ENCODE measurements at regions not wholly inside any gene's neighbourhood (a gene's known extent, or its start where the extent isn't known, plus 50 kb on each side); places are given as distances from the start of the nearest gene placed in this dataset.

- ChIA-PET CTCF (interaction anchor here (2.2 kb wide), 1 partner anchor 14 kb away, joined by 6 read pairs; no protein-coding TSS in a partner anchor), POLR2A (interaction anchor here (0.7 kb wide), 1 partner anchor 10 kb away, joined by 4 read pairs; no protein-coding TSS in a partner anchor)
These were observed 95.5 kb upstream of the KLHL13 start for GRCh38 chrX:118211891-118212816.

More at GRCh38 chrX:118211891-118212816, 95.5 kb upstream of the KLHL13 start:
- H3K4me1 Mint-ChIP-seq: peaks cover 19% of the 10 kb centered on the region
- no peaks in the 10 kb centered on the region for H3K9me3 Mint-ChIP-seq (ENCODE audit: insufficient read depth)
- Histone ChIP-seq H3K27me3 (replicated peaks in 1 of 4; ENCODE audit: control extremely low read depth in 1 of 4, control insufficient read depth in 3 of 4, insufficient read depth in 4 of 4, low read length in 3 of 4) (no peaks in the 10 kb centered on the region), H3K4me3 (ENCODE audit: control extremely low read depth in 1 of 5, extremely low read depth in 1 of 5, insufficient read depth in 1 of 5, low read depth in 2 of 5, low read length in 4 of 5) (peak overlapping the region in 1 of 5 experiments; percentile 2), H3K4me2 (replicated peaks; ENCODE audit: low read depth, low read length, poor library complexity, severe bottlenecking) (peak overlapping the region; percentile 35), H4K20me1 (ENCODE audit: control insufficient read depth, insufficient read depth, low read length, poor library complexity, severe bottlenecking) (no peaks in the 10 kb centered on the region), H3K9me3 (ENCODE audit: control extremely low read depth in 1 of 3, control insufficient read depth in 2 of 3, insufficient read depth in 1 of 3, low read length in 2 of 3) (no peaks in the 10 kb centered on the region), H3K4me1 (ENCODE audit: control insufficient read depth in 2 of 2, insufficient read depth in 2 of 2, low read length in 2 of 2) (peaks cover 14 to 21% of the 10 kb centered on the region in 2 donors), H3K79me2 (ENCODE audit: control insufficient read depth, insufficient read depth, low read length) (no peaks in the 10 kb centered on the region), H3K9ac (ENCODE audit: low read length) (peak overlapping the region; percentile 32), H2AFZ (ENCODE audit: insufficient read depth, low read depth, low read length, poor library complexity, severe bottlenecking) (no peak overlapping the region), H3K27ac (ENCODE audit: low read length in 2 of 2) (no peak overlapping the region), H3K36me3 (replicated peaks in 1 of 2; ENCODE audit: control extremely low read depth in 1 of 2, control insufficient read depth in 1 of 2, extremely low read depth in 1 of 2, insufficient read depth in 2 of 2, low read length in 1 of 2) (no peaks in the 10 kb centered on the region)
- DNase-seq (peak; percentile 12), ATAC-seq (ENCODE audit: low read depth) (no peak)
- intact Hi-C loops (cut with micrococcal nuclease): no loop called here
- 50% methylated on average over 1 of the region's 10 CpGs for WGBS (ENCODE audit: insufficient coverage)
- H3K4me3 Mint-ChIP-seq: peak overlapping the region; percentile 78
- H3K27me3 Mint-ChIP-seq: no peaks in the 10 kb centered on the region
- TF ChIP-seq EZH2 (IDR thresholded peaks at IDR 0.05; ENCODE audit: borderline replicate concordance, insufficient read depth, low read depth, low read length, poor library complexity, severe bottlenecking) (no peak), CTCF (IDR thresholded peaks at IDR 0.05) (no peak)
- peak overlapping the region; percentile 26 for H3K27ac Mint-ChIP-seq

All from B cell (primary cell).